ENCODE measurements at regions not wholly inside any gene's neighbourhood (a gene's known extent, or its start where the extent isn't known, plus 50 kb on each side); places are given as distances from the start of the nearest gene placed in this dataset.
A peak's percentile ranks its signal among the peaks of the same experiment; 100 is the strongest.
"Not testable (repeated sequence)": the region's sequence is repeated elsewhere in the genome, so short reads cannot be mapped to it uniquely, and the experiment has no call there.

- no peak for DNase-seq
Measured at GRCh38 chr4:53959343-53960120, 104.9 kb downstream of the CHIC2 start.

- DNase-seq: no peak
Measured at GRCh38 chr4:53956454-53956853, 108.0 kb downstream of the CHIC2 start.

- no peak for DNase-seq
Measured at GRCh38 chr4:53956053-53956452, 108.4 kb downstream of the CHIC2 start.

GRCh38 chr4:53951414-53951813 is 113.0 kb downstream of the CHIC2 start:
- DNase-seq: no peak

GRCh38 chr4:53943345-53944085 is 120.9 kb downstream of the CHIC2 start:
- no peak for DNase-seq

GRCh38 chr4:53942712-53943111 is 121.7 kb downstream of the CHIC2 start:
- DNase-seq: no peak

GRCh38 chr4:53941331-53941730 is 123.1 kb downstream of the CHIC2 start:
- DNase-seq: no peak

GRCh38 chr4:53939892-53940291 is 124.5 kb downstream of the CHIC2 start:
- DNase-seq: not testable (repeated sequence)

- no peak for DNase-seq
Measured at GRCh38 chr4:53937918-53938317, 126.5 kb downstream of the CHIC2 start.

GRCh38 chr4:53937327-53937726 is 127.1 kb downstream of the CHIC2 start:
- no peak for DNase-seq

- DNase-seq: no peak
Measured at GRCh38 chr4:53935780-53936179, 128.6 kb downstream of the CHIC2 start.

GRCh38 chr4:53932796-53933610 is 131.4 kb downstream of the CHIC2 start:
- DNase-seq: no peak

- DNase-seq: no peak
Measured at GRCh38 chr4:53931461-53931961, 132.9 kb downstream of the CHIC2 start.

GRCh38 chr4:53929955-53930798 is 134.2 kb downstream of the CHIC2 start:
- peak; percentile 78 to 87 for DNase-seq

GRCh38 chr4:53929311-53929710 is 135.1 kb downstream of the CHIC2 start:
- no peak for DNase-seq

- DNase-seq: peak; percentile 56 to 58
Measured at GRCh38 chr4:53928825-53929224, 135.6 kb downstream of the CHIC2 start.

- no peak for DNase-seq
Measured at GRCh38 chr4:53925050-53925605, 139.3 kb downstream of the CHIC2 start.

GRCh38 chr4:53924333-53925049 is 139.9 kb downstream of the CHIC2 start:
- DNase-seq: peak; percentile 12 to 22

- DNase-seq: no peak
Measured at GRCh38 chr4:53923921-53924320, 140.5 kb downstream of the CHIC2 start.

- DNase-seq: no peak
Measured at GRCh38 chr4:53921856-53922255, 142.5 kb downstream of the CHIC2 start.

- DNase-seq: no peak
Measured at GRCh38 chr4:53920883-53921282, 143.5 kb downstream of the CHIC2 start.
